ENCODE measurements at regions not wholly inside any gene's neighbourhood (a gene's known extent, or its start where the extent isn't known, plus 50 kb on each side); places are given as distances from the start of the nearest gene placed in this dataset.
"Not testable (repeated sequence)": the region's sequence is repeated elsewhere in the genome, so short reads cannot be mapped to it uniquely, and the experiment has no call there.

DNA sequence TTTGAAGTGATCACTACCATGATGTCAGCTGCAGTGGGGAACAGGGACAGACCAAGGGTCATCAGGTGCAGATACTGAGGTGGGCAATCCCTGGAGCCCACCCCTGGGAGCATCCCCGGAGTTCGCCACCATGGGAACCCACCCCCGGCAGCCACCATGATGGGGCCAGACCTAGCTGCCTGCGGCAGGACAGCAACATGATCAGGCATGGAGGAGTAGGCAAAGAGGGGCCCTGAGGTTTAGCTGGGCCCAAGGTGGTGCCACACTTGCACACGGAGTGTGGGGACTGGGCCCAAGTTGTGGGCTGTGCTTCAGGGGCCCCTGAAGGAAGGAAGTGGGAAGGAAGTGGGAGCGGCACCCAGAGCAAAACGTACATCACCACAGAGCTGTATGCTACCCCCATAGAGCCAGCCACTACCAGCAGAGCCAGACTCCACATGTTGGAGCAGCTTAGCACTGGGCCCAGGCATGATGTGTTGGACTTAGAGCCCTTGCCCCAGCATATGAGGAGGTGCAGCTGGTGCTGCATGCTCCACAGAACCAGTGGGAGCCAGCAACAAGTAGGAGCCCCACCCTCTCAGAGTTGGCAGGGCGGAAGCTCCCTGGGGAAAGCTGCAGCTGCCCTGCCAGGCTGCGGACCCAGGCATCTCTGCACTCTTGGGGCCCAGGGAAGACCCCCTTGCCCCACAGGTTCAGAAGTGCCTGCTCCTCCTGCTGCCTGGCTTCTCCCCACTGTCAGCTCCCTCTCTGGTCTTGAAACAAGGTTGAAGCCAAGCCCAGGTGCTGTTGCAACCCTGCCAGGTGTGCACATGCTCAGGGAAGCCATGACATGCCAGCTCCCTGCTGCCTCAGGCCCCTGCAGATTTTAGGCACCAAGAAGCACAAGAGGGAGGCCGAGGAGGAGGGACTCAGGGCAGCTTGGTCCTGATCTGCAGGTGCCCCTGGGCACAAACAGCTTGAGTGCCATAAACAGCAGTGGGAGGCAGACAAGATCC is 515.3 kb downstream of the ZBBX start:
- Histone ChIP-seq H2AFZ (replicated peaks) (no peak overlapping the region), H4K20me1 (ENCODE audit: low read depth) (no peaks in the 10 kb centered on the region), H3K4me2 (no peak overlapping the region), H3K36me3 (no peaks in the 10 kb centered on the region), H3F3A (ENCODE audit: low read depth) (no peaks in the 10 kb centered on the region), H3K9me3 (ENCODE audit: low read depth) (no peaks in the 10 kb centered on the region), H3K9ac (no peak overlapping the region), H3K4me3 (no peak overlapping the region), H3K4me1 (no peaks in the 10 kb centered on the region), H3K27ac (no peak overlapping the region), H3K27me3 (no peaks in the 10 kb centered on the region), H3K79me2 (ENCODE audit: low read depth) (no peaks in the 10 kb centered on the region)
- Mint-ChIP-seq H3K4me3 (no peak overlapping the region), H3K36me3 (no peaks in the 10 kb centered on the region), H3K27me3 (ENCODE audit: insufficient read depth, low read depth) (no peaks in the 10 kb centered on the region), H3K27ac (no peak overlapping the region), H3K9me3 (no peaks in the 10 kb centered on the region), H3K4me1 (no peaks in the 10 kb centered on the region)
- DNase-seq (ENCODE audit: low spot score), result no peak
- TF ChIP-seq, protein P1, sequence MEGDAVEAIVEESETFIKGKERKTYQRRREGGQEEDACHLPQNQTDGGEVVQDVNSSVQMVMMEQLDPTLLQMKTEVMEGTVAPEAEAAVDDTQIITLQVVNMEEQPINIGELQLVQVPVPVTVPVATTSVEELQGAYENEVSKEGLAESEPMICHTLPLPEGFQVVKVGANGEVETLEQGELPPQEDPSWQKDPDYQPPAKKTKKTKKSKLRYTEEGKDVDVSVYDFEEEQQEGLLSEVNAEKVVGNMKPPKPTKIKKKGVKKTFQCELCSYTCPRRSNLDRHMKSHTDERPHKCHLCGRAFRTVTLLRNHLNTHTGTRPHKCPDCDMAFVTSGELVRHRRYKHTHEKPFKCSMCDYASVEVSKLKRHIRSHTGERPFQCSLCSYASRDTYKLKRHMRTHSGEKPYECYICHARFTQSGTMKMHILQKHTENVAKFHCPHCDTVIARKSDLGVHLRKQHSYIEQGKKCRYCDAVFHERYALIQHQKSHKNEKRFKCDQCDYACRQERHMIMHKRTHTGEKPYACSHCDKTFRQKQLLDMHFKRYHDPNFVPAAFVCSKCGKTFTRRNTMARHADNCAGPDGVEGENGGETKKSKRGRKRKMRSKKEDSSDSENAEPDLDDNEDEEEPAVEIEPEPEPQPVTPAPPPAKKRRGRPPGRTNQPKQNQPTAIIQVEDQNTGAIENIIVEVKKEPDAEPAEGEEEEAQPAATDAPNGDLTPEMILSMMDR (IDR thresholded peaks at IDR 0.05), result no peak
- TF ChIP-seq EZH2 (IDR thresholded peaks at IDR 0.05) (no peak), EZH2phosphoT487 (IDR thresholded peaks at IDR 0.05) (no peak)

DNA sequence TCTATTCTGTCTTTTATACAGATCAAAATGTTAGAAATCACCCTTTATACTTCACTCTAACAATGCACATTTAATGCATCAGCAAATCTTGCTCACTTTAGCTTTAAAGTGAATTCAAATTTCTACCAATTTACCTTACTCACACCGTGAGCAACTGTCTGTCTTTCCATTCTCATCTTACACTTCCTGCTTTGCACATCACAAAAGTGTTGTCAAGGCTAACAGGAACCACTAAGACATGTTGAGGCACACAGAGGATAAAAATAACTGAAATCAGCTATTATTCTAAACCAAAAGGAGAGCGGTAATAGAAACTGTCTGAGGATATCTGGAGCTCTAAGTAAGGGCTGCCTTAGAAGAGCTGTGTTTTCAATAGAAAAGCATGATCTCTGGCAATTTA is 519.9 kb downstream of the ZBBX start:
- Histone ChIP-seq H3K36me3 (no peaks in the 10 kb centered on the region), H3K79me2 (ENCODE audit: low read depth) (no peaks in the 10 kb centered on the region), H3K9ac (no peak overlapping the region), H4K20me1 (ENCODE audit: low read depth) (no peaks in the 10 kb centered on the region), H3K9me3 (ENCODE audit: low read depth) (no peaks in the 10 kb centered on the region), H3K4me2 (no peak overlapping the region), H3K4me1 (no peaks in the 10 kb centered on the region), H3K27ac (no peak overlapping the region), H3F3A (ENCODE audit: low read depth) (no peaks in the 10 kb centered on the region), H3K4me3 (no peak overlapping the region), H3K27me3 (no peaks in the 10 kb centered on the region), H2AFZ (replicated peaks) (peak overlapping the region; percentile 29)
- Mint-ChIP-seq H3K27me3 (ENCODE audit: insufficient read depth, low read depth) (no peaks in the 10 kb centered on the region), H3K4me1 (no peaks in the 10 kb centered on the region), H3K36me3 (no peaks in the 10 kb centered on the region), H3K9me3 (no peaks in the 10 kb centered on the region), H3K4me3 (no peak overlapping the region), H3K27ac (no peak overlapping the region)
- no peak for DNase-seq (ENCODE audit: low spot score)
- no peak for TF ChIP-seq EZH2 (IDR thresholded peaks at IDR 0.05)
- TF ChIP-seq, protein P1 (IDR thresholded peaks at IDR 0.05), result no peak

DNA sequence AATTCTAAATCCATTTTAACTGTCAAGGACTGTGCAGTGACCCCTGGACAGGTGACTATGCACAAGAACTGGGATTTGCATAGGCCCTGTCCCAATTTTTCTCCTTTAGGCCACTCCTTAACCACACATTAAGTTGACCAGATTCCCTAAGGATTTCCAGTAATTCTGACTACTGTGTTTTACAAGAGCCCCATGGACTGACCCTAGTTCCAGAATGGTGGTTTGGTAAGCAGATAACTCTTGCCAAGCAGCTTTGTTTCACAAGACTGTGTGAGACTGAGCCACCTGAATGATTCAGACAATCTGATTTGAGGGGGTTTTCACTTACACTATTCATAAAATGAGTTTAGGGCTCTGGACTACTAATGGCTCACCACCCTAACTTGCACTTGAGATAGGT is 535.8 kb downstream of the ZBBX start:
- TF ChIP-seq EZH2 (IDR thresholded peaks at IDR 0.05), result no peak
- no peak for TF ChIP-seq EZH2phosphoT487 (IDR thresholded peaks at IDR 0.05)
- TF ChIP-seq, protein P1 (IDR thresholded peaks at IDR 0.05), result no peak
- H3K9me3 Mint-ChIP-seq, result no peaks in the 10 kb centered on the region

DNA sequence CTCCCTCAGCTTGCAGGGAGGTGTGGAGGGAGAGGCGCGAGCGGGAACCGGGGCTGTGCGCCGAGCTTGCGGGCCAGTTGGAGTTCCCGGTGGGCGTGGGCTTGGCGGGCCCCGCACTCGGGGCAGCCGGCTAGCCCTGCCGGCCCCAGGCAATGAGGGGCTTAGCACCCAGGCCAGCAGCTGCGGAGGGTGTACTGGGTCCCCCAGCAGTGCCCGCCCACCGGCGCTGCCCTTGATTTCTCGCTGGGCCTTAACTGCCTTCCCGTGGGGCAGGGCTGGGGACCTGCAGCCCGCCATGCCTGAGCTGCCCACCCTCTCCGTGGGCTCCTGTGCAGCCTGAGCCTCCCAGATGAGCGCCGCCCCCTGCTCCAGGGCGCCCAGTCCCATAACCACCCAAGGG is 537.3 kb downstream of the ZBBX start:
- not testable (repeated sequence) for H3K4me1 ChIP-seq; H3K27me3 Mint-ChIP-seq (ENCODE audit: insufficient read depth, low read depth); H3K4me3 ChIP-seq; H3K4me2 ChIP-seq; H3K27me3 ChIP-seq; H3K4me1 Mint-ChIP-seq; H3K4me3 Mint-ChIP-seq; H3K9ac ChIP-seq; H3K79me2 ChIP-seq (ENCODE audit: low read depth); H3K27ac Mint-ChIP-seq; H3K27ac ChIP-seq; H3F3A ChIP-seq (ENCODE audit: low read depth); H3K9me3 ChIP-seq (ENCODE audit: low read depth); H3K9me3 Mint-ChIP-seq; H3K36me3 ChIP-seq; H2AFZ ChIP-seq (replicated peaks); DNase-seq (ENCODE audit: low spot score); H3K36me3 Mint-ChIP-seq; H4K20me1 ChIP-seq (ENCODE audit: low read depth)

More for the DNA sequence above, 535.8 kb downstream of the ZBBX start:
- Mint-ChIP-seq H3K27me3 (ENCODE audit: insufficient read depth, low read depth) (no peaks in the 10 kb centered on the region), H3K4me1 (no peaks in the 10 kb centered on the region), H3K36me3 (no peaks in the 10 kb centered on the region), H3K27ac (no peak overlapping the region), H3K4me3 (no peak overlapping the region)
- H3K4me2 ChIP-seq, result no peak overlapping the region
- H3K9ac ChIP-seq, result no peak overlapping the region
- H3K27me3 ChIP-seq, result no peaks in the 10 kb centered on the region
- no peaks in the 10 kb centered on the region for H3F3A ChIP-seq (ENCODE audit: low read depth)
- H3K27ac ChIP-seq, result no peak overlapping the region
- no peaks in the 10 kb centered on the region for H3K9me3 ChIP-seq (ENCODE audit: low read depth)
- H3K4me1 ChIP-seq, result no peaks in the 10 kb centered on the region
- no peak for DNase-seq (ENCODE audit: low spot score)
- H3K4me3 ChIP-seq, result no peak overlapping the region
- no peaks in the 10 kb centered on the region for H4K20me1 ChIP-seq (ENCODE audit: low read depth)
- no peaks in the 10 kb centered on the region for H3K79me2 ChIP-seq (ENCODE audit: low read depth)
- H3K36me3 ChIP-seq, result no peaks in the 10 kb centered on the region
- no peak overlapping the region for H2AFZ ChIP-seq (replicated peaks)
